IMR-90 (cell line): ENCODE measurements at regions not wholly inside any gene's neighbourhood (a gene's known extent, or its start where the extent isn't known, plus 50 kb on each side); places are given as distances from the start of the nearest gene placed in this dataset.

ENCODE experiments used
- ATAC-seq: fragments of 200-7000 bp; cut with Tn5 transposase; 2 replicates; pipeline ENCODE4 v1.9.1; 2020; ENCODE audit warnings: low read depth, mild to moderate bottlenecking, moderate library complexity
- BruUV-seq: library from RNA; stranded (reverse); fragments of 400-500 nt; replicated peaks from 2 replicates; lab custom pipeline; 2021; lab: Mats Ljungman, UMichigan
- CTCF ChIA-PET: fragments of 300-600 bp; formaldehyde crosslinking; extraction: SDS; loops from one replicate; lab custom pipeline; 2021; ENCODE audit warnings: antibody characterized with exemption; lab: Yijun Ruan, JAX
- POLR2A ChIA-PET: fragments of 300-600 bp; sonication (Branson Sonifier 250); formaldehyde crosslinking; loops from one replicate; lab custom pipeline; 2022; ENCODE audit warnings: antibody characterized with exemption; ENCODE audit not compliant: unreplicated experiment; lab: Charles Lee
- DNase-seq: peaks from one replicate; pipeline ENCODE4 v3.0.0; 2013
- H2AFZ ChIP-seq: replicated peaks from 2 replicates; pipeline ENCODE3; 2013; ENCODE audit warnings: low read length, mild to moderate bottlenecking; ENCODE audit not compliant: poor library complexity
- H2AK5ac ChIP-seq: 2 replicates; pipeline ENCODE4 v1.6.1; 2013; ENCODE audit warnings: low read depth, low read length, inconsistent platforms
- H2AK9ac ChIP-seq: replicated peaks from 2 replicates; pipeline ENCODE3; 2013; ENCODE audit warnings: mild to moderate bottlenecking, low read depth, low read length, moderate library complexity; ENCODE audit not compliant: poor library complexity
- H2BK120ac ChIP-seq: 2 replicates; pipeline ENCODE4 v1.6.1; 2013; ENCODE audit warnings: low read depth, low read length, inconsistent platforms
- H2BK15ac ChIP-seq: 3 replicates; pipeline ENCODE4 v1.6.1; 2013; ENCODE audit warnings: low read depth, low read length, inconsistent platforms
- H2BK20ac ChIP-seq: 2 replicates; pipeline ENCODE4 v1.6.1; 2013; ENCODE audit warnings: low read depth, mild to moderate bottlenecking, inconsistent platforms, low read length, moderate library complexity
- H2BK5ac ChIP-seq: 2 replicates; pipeline ENCODE4 v1.6.1; 2013; ENCODE audit warnings: mild to moderate bottlenecking, low read depth, low read length, inconsistent platforms; ENCODE audit not compliant: poor library complexity, severe bottlenecking
- H3K14ac ChIP-seq: replicated peaks from 2 replicates; pipeline ENCODE4 v1.6.1; 2013; ENCODE audit warnings: low read depth, low read length, inconsistent platforms
- H3K18ac ChIP-seq: 2 replicates; pipeline ENCODE4 v1.6.1; 2013; ENCODE audit warnings: low read depth, low read length, control low read depth
- H3K23ac ChIP-seq: 2 replicates; pipeline ENCODE4 v1.6.1; 2013; ENCODE audit warnings: low read depth, low read length, inconsistent platforms
- H3K27ac ChIP-seq: 2 replicates; pipeline ENCODE4 v1.5.1; 2013; ENCODE audit warnings: mild to moderate bottlenecking, control low read depth, low read length; ENCODE audit not compliant: insufficient read depth
- H3K27me3 ChIP-seq: 2 replicates; pipeline ENCODE4 v1.6.1; 2013; ENCODE audit warnings: low read length; ENCODE audit not compliant: control insufficient read depth, insufficient read depth
- H3K36me3 ChIP-seq: 2 replicates; pipeline ENCODE4 v1.6.1; 2013; ENCODE audit warnings: low read length, mixed read lengths; ENCODE audit not compliant: control insufficient read depth, insufficient read depth
- H3K4ac ChIP-seq: 2 replicates; pipeline ENCODE4 v1.6.1; 2013; ENCODE audit warnings: low read depth, low read length, inconsistent platforms
- H3K4me1 ChIP-seq: 2 replicates; pipeline ENCODE4 v1.6.1; 2013; ENCODE audit warnings: low read length, mixed read lengths; ENCODE audit not compliant: control insufficient read depth, insufficient read depth
- H3K4me2 ChIP-seq: 2 replicates; pipeline ENCODE4 v1.6.1; 2013; ENCODE audit warnings: low read depth, mild to moderate bottlenecking, control low read depth, low read length, moderate library complexity
- H3K4me3 ChIP-seq: 2 replicates; pipeline ENCODE4 v1.5.1; 2013; ENCODE audit warnings: low read depth, mild to moderate bottlenecking, control low read depth, low read length, moderate library complexity; ENCODE audit not compliant: insufficient read depth
- H3K56ac ChIP-seq: 2 replicates; pipeline ENCODE4 v1.6.1; 2013; ENCODE audit warnings: low read length, inconsistent platforms; ENCODE audit not compliant: insufficient read depth; ENCODE audit errors: extremely low read depth
- H3K79me1 ChIP-seq, 2 experiments: 2 replicates each; pipeline ENCODE4 v1.6.1; 2013; ENCODE audit warnings: low read length in 2 of 2, inconsistent platforms in 1 of 2, low read depth in 1 of 2
- H3K9ac ChIP-seq: 2 replicates; pipeline ENCODE4 v1.6.1; 2013; ENCODE audit warnings: low read depth, low read length, control low read depth
- H3K9me1 ChIP-seq: 2 replicates; pipeline ENCODE4 v1.6.1; 2013; ENCODE audit warnings: low read length, inconsistent platforms; ENCODE audit not compliant: insufficient read depth
- H3K9me3 ChIP-seq: 2 replicates; pipeline ENCODE4 v1.6.1; 2013; ENCODE audit warnings: low read length; ENCODE audit not compliant: control insufficient read depth, insufficient read depth
- H4K20me1 ChIP-seq: 2 replicates; pipeline ENCODE4 v1.6.1; 2013; ENCODE audit warnings: low read length, inconsistent platforms; ENCODE audit not compliant: insufficient read depth
- H4K5ac ChIP-seq: 2 replicates; pipeline ENCODE4 v1.6.1; 2013; ENCODE audit warnings: mild to moderate bottlenecking, low read depth, low read length, control low read depth
- H4K8ac ChIP-seq, 2 experiments: 2 replicates each; pipeline ENCODE4 v1.6.1; 2013; ENCODE audit warnings: low read depth in 2 of 2, low read length in 2 of 2, control low read depth in 1 of 2, inconsistent platforms in 1 of 2
- H4K91ac ChIP-seq: 2 replicates; pipeline ENCODE4 v1.6.1; 2013; ENCODE audit warnings: low read depth, low read length, inconsistent platforms; ENCODE audit not compliant: insufficient read depth
- BHLHE40 ChIP-seq: fragments of 150-350 bp; IDR thresholded peaks from 2 replicates; pipeline ENCODE4 v1.6.1; 2016; ENCODE audit warnings: mild to moderate bottlenecking, low read depth, low read length
- CEBPB ChIP-seq: IDR thresholded peaks from 2 replicates; pipeline ENCODE4 v1.6.1; 2012; ENCODE audit warnings: low read depth, low read length, improper control_type of control experiment
- CTCF ChIP-seq: conservative IDR thresholded peaks from 2 replicates; pipeline ENCODE4 v1.5.1; 2012; ENCODE audit warnings: mild to moderate bottlenecking, low read depth, low read length, improper control_type of control experiment
- ELK1 ChIP-seq: fragments of 150-350 bp; IDR thresholded peaks from 2 replicates; pipeline ENCODE4 v1.6.1; 2016; ENCODE audit warnings: low read depth, mild to moderate bottlenecking, low read length, moderate library complexity, borderline replicate concordance
- MAFK ChIP-seq: IDR thresholded peaks from 2 replicates; pipeline ENCODE4 v1.6.1; 2012; ENCODE audit warnings: low read depth, low read length, improper control_type of control experiment
- MAZ ChIP-seq: IDR thresholded peaks from 2 replicates; pipeline ENCODE4 v1.6.1; 2012; ENCODE audit warnings: low read depth, mild to moderate bottlenecking, low read length, improper control_type of control experiment, moderate library complexity, borderline replicate concordance
- MXI1 ChIP-seq: IDR thresholded peaks from 2 replicates; pipeline ENCODE4 v1.6.1; 2012; ENCODE audit warnings: low read depth, mild to moderate bottlenecking, low read length, moderate library complexity, borderline replicate concordance
- POLR2A ChIP-seq: IDR thresholded peaks from 2 replicates; pipeline ENCODE4 v1.6.1; 2012; ENCODE audit warnings: mild to moderate bottlenecking, low read depth, low read length
- RAD21 ChIP-seq: IDR thresholded peaks from 2 replicates; pipeline ENCODE4 v1.6.1; 2012; ENCODE audit warnings: low read length, improper control_type of control experiment
- SMC3 ChIP-seq: fragments of 150-350 bp; IDR thresholded peaks from 2 replicates; pipeline ENCODE4 v1.6.1; 2016; ENCODE audit warnings: low read depth, mild to moderate bottlenecking, antibody characterized with exemption, low read length, moderate library complexity
- USF2 ChIP-seq: fragments of 150-350 bp; IDR thresholded peaks from 2 replicates; pipeline ENCODE4 v1.6.1; 2017; ENCODE audit warnings: mild to moderate bottlenecking, antibody characterized with exemption, low read length, low read depth
- WGBS, 2 experiments: methylation state at CpG; one replicate each; pipeline versions ENCODE4 v1.1.5 to v1.1.7; 2013; ENCODE audit warnings: missing lambda C conversion rate in 2 of 2; ENCODE audit not compliant: insufficient read length in 1 of 2; ENCODE audit errors: extremely low coverage in 2 of 2; 5-methylcytosine and 5-hydroxymethylcytosine counted together
- dilution Hi-C: fragments of 300-500 bp; cut with HindIII; formaldehyde crosslinking; loops from one replicate; pipeline ENCODE4 v1.14.3; 2018; ENCODE audit warnings: low sequenced_read_pairs; ENCODE audit not compliant: unreplicated experiment
- in situ Hi-C: fragments of 300-500 bp; cut with MboI; formaldehyde crosslinking; loops from 3 replicates; pipeline ENCODE4 v1.14.3; 2019; ENCODE audit warnings: low sequenced_read_pairs, inconsistent platforms, mixed read lengths
- intact Hi-C: fragments of 100-400 bp; cut with micrococcal nuclease; formaldehyde crosslinking; loops from 2 replicates; pipeline ENCODE4 v1.10.0; 2022

GRCh38 chr3:76879959-76880358 lies 159.9 kb upstream of the ROBO2 start:
- no peak for ATAC-seq
- Histone ChIP-seq H3K4ac (no peak overlapping the region), H3K36me3 (no peaks in the 10 kb centered on the region), H3K27me3 (no peaks in the 10 kb centered on the region), H2AK5ac (no peak overlapping the region), H2BK5ac (no peak overlapping the region), H3K9ac (no peak overlapping the region), H4K8ac (no peak overlapping the region), H3K27ac (no peak overlapping the region), H4K91ac (no peak overlapping the region), H2AFZ (no peak overlapping the region), H2AK9ac (no peak overlapping the region), H3K14ac (no peak overlapping the region), H3K79me1 (no peaks in the 10 kb centered on the region), H3K23ac (no peak overlapping the region), H3K4me1 (no peaks in the 10 kb centered on the region), H3K9me3 (no peaks in the 10 kb centered on the region), H3K9me1 (no peaks in the 10 kb centered on the region), H2BK120ac (no peak overlapping the region), H2BK15ac (no peak overlapping the region), H3K56ac (no peak overlapping the region), H2BK20ac (no peak overlapping the region), H3K4me2 (no peak overlapping the region), H4K20me1 (no peaks in the 10 kb centered on the region), H3K18ac (no peak overlapping the region), H3K4me3 (no peak overlapping the region), H4K5ac (no peak overlapping the region)
- BruUV-seq, result no TSS peak
- no peak for DNase-seq
- intact Hi-C loops (no loop called here), dilution Hi-C loops (no loop called here), in situ Hi-C loops (no loop called here)
- no CpG with 5 or more reads among the region's 3 CpGs for WGBS, 2 experiments
- ChIA-PET POLR2A (no interaction called here), CTCF (no interaction called here)
- TF ChIP-seq MAFK (no peak), CTCF (no peak), RAD21 (no peak), BHLHE40 (no peak), MAZ (no peak), ELK1 (no peak), POLR2A (no peak), SMC3 (no peak), MXI1 (no peak), USF2 (no peak), CEBPB (no peak)
